Neutrophil (primary cell): ENCODE measurements at regions not wholly inside any gene's neighbourhood (a gene's known extent, or its start where the extent isn't known, plus 50 kb on each side); places are given as distances from the start of the nearest gene placed in this dataset.

ENCODE experiments used
- H3K27ac ChIP-seq: fragments of 200-600 bp; sonication (generic); 2 replicates; pipeline ENCODE4 v1.5.1; 2016; ENCODE audit warnings: mild to moderate bottlenecking, moderate library complexity
- H3K27me3 ChIP-seq: fragments of 200-600 bp; sonication (generic); 2 replicates; pipeline ENCODE4 v1.6.0; 2016; ENCODE audit warnings: mild to moderate bottlenecking
- H3K36me3 ChIP-seq: fragments of 200-600 bp; sonication (generic); 2 replicates; pipeline ENCODE4 v1.5.1; 2017
- H3K4me1 ChIP-seq, 2 experiments: fragments of 200-600 bp in 1 of 2; sonication (generic) in 1 of 2; 1 replicate in 1 of 2; 2 replicates in 1 of 2; pipeline versions ENCODE4 v1.5.1 to v1.6.1; 2013 to 2016; ENCODE audit warnings: low read depth in 1 of 2, low read length in 1 of 2, mild to moderate bottlenecking in 1 of 2, moderate library complexity in 1 of 2; ENCODE audit not compliant: control insufficient read depth in 1 of 2, insufficient read depth in 1 of 2
- H3K4me3 ChIP-seq, 2 experiments: fragments of 200-600 bp in 1 of 2; sonication (generic) in 1 of 2; 1 replicate in 1 of 2; 2 replicates in 1 of 2; pipeline ENCODE4 v1.5.1; 2013 to 2016; ENCODE audit warnings: low read depth in 1 of 2, low read length in 1 of 2, mild to moderate bottlenecking in 1 of 2, moderate library complexity in 1 of 2
- H3K9me3 ChIP-seq: fragments of 200-600 bp; sonication (generic); 2 replicates; pipeline ENCODE4 v1.5.1; 2016
- TF ChIP-seq, protein P1 (sequence below): fragments of 200-600 bp; sonication (generic); IDR thresholded peaks from 2 replicates; pipeline ENCODE4 v1.5.1; 2016; ENCODE audit warnings: antibody characterized with exemption

DNA sequence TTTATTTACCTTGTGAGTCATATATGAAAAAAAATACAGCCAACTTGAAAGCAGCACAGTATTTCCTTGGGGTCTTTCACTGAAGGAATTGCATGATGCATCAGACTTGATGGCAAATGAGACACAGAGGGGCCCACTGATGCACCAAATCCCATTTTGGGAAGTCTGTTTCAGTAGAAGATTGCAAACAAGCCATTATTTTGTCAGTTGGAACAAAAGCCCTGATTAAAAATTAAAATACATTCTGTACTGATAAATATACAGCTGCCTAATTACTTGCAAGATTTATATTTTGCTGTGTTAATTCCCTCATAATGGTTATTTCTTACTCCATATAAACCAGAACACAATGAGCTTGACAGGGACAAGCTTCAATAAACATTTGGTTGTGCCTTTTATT is 370.4 kb downstream of the SUCLG1 start:
- H3K9me3 ChIP-seq: no peaks in the 10 kb centered on the region
- peaks cover 13% of the 10 kb centered on the region for H3K27me3 ChIP-seq
- no peaks in the 10 kb centered on the region for H3K4me1 ChIP-seq
- H3K36me3 ChIP-seq: no peaks in the 10 kb centered on the region
- H3K27ac ChIP-seq: no peak overlapping the region
- no peak overlapping the region for H3K4me3 ChIP-seq
- TF ChIP-seq, protein P1, sequence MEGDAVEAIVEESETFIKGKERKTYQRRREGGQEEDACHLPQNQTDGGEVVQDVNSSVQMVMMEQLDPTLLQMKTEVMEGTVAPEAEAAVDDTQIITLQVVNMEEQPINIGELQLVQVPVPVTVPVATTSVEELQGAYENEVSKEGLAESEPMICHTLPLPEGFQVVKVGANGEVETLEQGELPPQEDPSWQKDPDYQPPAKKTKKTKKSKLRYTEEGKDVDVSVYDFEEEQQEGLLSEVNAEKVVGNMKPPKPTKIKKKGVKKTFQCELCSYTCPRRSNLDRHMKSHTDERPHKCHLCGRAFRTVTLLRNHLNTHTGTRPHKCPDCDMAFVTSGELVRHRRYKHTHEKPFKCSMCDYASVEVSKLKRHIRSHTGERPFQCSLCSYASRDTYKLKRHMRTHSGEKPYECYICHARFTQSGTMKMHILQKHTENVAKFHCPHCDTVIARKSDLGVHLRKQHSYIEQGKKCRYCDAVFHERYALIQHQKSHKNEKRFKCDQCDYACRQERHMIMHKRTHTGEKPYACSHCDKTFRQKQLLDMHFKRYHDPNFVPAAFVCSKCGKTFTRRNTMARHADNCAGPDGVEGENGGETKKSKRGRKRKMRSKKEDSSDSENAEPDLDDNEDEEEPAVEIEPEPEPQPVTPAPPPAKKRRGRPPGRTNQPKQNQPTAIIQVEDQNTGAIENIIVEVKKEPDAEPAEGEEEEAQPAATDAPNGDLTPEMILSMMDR: no peak

DNA sequence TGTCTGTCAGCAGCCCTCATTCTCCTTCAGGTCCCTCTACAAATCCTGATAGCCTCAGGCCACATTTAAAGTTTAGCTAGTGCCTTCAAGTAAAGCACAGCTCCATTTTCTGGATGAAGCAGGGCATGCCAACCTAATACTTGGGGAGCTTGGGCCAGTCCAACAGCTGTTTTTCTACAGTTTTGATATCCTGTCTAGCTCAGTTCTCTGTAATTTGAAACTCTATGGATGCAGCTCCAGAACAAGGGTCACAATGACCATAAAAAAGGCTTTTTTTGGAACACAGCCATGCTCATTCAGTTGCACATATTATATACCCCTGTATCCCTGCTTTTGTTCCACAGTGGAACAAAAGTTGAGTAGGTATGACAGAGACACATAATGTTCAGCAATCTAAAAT is 373.5 kb downstream of the SUCLG1 start:
- TF ChIP-seq, protein P1: no peak
- Histone ChIP-seq H3K4me3 (no peak overlapping the region), H3K27me3 (peaks cover 13% of the 10 kb centered on the region), H3K36me3 (no peaks in the 10 kb centered on the region), H3K9me3 (no peaks in the 10 kb centered on the region), H3K27ac (no peak overlapping the region), H3K4me1 (no peaks in the 10 kb centered on the region)

DNA sequence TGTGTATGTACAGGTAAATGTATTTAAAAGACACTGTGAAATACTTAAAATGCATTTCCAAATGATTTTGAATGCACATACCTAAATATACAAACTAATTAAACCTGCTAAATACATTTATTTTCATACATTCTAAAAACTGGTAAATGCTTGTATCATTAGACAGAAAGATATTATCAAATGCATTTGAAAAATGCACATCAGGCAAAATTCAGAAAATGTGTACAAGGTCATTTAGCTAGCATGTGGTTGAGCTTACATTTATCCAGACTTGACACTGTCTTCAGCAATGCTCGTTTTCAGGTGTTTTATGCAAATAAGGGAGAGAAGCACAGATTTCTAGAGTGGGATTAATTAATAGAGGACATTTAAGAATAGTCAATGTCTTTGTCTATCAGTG is 374.2 kb downstream of the SUCLG1 start:
- Histone ChIP-seq H3K4me1 (no peaks in the 10 kb centered on the region), H3K9me3 (no peaks in the 10 kb centered on the region), H3K27ac (no peak overlapping the region), H3K36me3 (no peaks in the 10 kb centered on the region), H3K27me3 (peaks cover 17% of the 10 kb centered on the region), H3K4me3 (no peak overlapping the region)
- TF ChIP-seq, protein P1: no peak

DNA sequence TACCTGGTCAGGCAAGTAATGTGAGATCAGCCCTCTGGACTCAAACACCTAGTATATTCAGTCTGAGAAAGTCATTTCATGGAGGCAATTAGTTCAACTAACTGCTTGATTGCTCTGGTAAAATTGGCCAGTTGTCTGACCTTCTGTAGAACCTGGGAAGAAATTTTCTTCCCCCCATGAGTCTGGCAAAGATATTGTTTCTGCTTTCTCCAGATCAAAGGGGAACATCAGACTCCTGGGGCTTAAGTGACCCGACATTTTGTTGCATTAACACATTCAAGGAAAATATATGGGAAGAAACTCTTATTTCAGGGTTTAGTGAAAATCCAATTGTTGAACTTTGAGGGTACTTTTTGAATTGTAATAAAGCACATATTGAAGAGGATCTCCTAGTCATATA is 375.1 kb downstream of the SUCLG1 start:
- no peaks in the 10 kb centered on the region for H3K9me3 ChIP-seq
- peaks cover 18% of the 10 kb centered on the region for H3K27me3 ChIP-seq
- H3K27ac ChIP-seq: no peak overlapping the region
- H3K36me3 ChIP-seq: no peaks in the 10 kb centered on the region
- H3K4me3 ChIP-seq: no peak overlapping the region
- TF ChIP-seq, protein P1: no peak
- no peaks in the 10 kb centered on the region for H3K4me1 ChIP-seq

DNA sequence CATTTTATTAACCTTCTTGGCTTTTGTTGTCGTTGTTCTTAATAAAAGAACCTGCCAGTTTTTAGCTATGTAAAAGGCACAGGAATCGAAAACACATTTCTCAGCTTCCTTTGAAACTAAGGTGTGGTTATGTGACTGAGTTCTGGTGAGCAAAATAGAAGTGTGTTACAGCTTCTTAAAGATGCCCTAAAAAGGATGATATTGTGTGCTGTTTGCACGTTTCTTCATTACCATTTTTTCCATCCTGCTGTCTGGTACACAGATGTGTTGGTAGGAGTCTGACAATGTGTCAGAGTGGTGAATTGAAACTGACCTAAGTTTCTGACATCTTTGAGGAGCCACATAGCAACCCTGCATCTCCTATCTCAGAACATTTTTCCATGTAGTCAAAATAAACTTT is 380.6 kb downstream of the SUCLG1 start:
- H3K4me1 ChIP-seq: no peaks in the 10 kb centered on the region
- peaks cover 5% of the 10 kb centered on the region for H3K27me3 ChIP-seq
- no peaks in the 10 kb centered on the region for H3K36me3 ChIP-seq
- no peak overlapping the region for H3K27ac ChIP-seq
- TF ChIP-seq, protein P1: no peak
- no peaks in the 10 kb centered on the region for H3K9me3 ChIP-seq
- H3K4me3 ChIP-seq: no peak overlapping the region

DNA sequence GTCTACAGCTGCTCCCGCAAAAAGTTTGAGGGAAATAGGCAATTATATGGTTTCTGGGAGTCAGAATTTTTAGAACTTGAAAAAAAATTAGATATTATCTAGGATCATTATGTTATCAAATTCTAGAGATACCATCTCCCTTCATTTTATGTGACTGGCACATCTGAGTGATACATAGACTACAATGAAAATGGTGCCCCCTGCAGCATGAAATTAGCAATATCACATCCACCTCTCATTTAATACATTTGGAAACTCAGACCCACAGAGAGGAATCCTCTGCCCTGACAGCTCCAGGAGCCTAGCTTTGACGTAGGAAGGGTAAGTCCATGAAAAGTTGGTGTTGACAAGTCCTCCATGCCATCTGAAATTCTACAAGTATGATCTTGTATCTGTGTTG is 381.6 kb downstream of the SUCLG1 start:
- Histone ChIP-seq H3K4me1 (no peaks in the 10 kb centered on the region), H3K27ac (no peak overlapping the region), H3K4me3 (no peak overlapping the region), H3K9me3 (no peaks in the 10 kb centered on the region), H3K27me3 (peaks cover 5% of the 10 kb centered on the region), H3K36me3 (no peaks in the 10 kb centered on the region)
- TF ChIP-seq, protein P1: no peak
